Colonic mucosa (tissue), 4 donors: ENCODE measurements at regions not wholly inside any gene's neighbourhood (a gene's known extent, or its start where the extent isn't known, plus 50 kb on each side); places are given as distances from the start of the nearest gene placed in this dataset.
"Not testable (repeated sequence)": the region's sequence is repeated elsewhere in the genome, so short reads cannot be mapped to it uniquely, and the experiment has no call there.

Experiments used
- DNase-seq: peaks from one replicate; pipeline ENCODE4 v3.0.0-alpha.2; 2020
- H3K27ac ChIP-seq: fragments of 200-600 bp; one replicate; pipeline ENCODE4 v1.8.0; 2021
- H3K27me3 ChIP-seq: fragments of 200-600 bp; one replicate; pipeline ENCODE4 v1.8.0; 2021
- H3K36me3 ChIP-seq: fragments of 200-600 bp; one replicate; pipeline ENCODE4 v1.8.0; 2021
- H3K4me1 ChIP-seq: fragments of 200-600 bp; one replicate; pipeline ENCODE4 v1.8.0; 2021; ENCODE audit warnings: mild to moderate bottlenecking
- H3K4me3 ChIP-seq: fragments of 200-600 bp; one replicate; pipeline ENCODE4 v1.8.0; 2021
- H3K9ac ChIP-seq, 2 donors: one replicate each; pipeline ENCODE4 v1.7.0; 2013; ENCODE audit warnings: control low read depth in 2 of 2, low read depth in 2 of 2, low read length in 2 of 2
- H3K9me3 ChIP-seq: fragments of 200-600 bp; one replicate; pipeline ENCODE4 v1.8.0; 2021
- CTCF ChIP-seq: fragments of 200-600 bp; IDR thresholded peaks from one replicate; pipeline ENCODE4 v1.8.0; 2022; ENCODE audit warnings: antibody characterized with exemption, mild to moderate bottlenecking
- intact Hi-C: fragments of 100-400 bp; cut with DNase I; formaldehyde crosslinking; loops from one replicate; pipeline ENCODE4 v1.14.1; 2022
- donor health status: healthy.
- donor health status: DM: no; HTN: no; CAD: no.
- donor health status: DM: no; HTN: no; CAD: no.

- no peaks in the 10 kb centered on the region for H3K9me3 ChIP-seq
- no peak for DNase-seq
- intact Hi-C loops: no loop called here
- no peak overlapping the region for H3K4me3 ChIP-seq
- H3K9ac ChIP-seq: no peak overlapping the region
- no peaks in the 10 kb centered on the region for H3K36me3 ChIP-seq
- no peaks in the 10 kb centered on the region for H3K27me3 ChIP-seq
- H3K27ac ChIP-seq: no peak overlapping the region
- no peak for TF ChIP-seq CTCF
- no peaks in the 10 kb centered on the region for H3K4me1 ChIP-seq
Observed at GRCh38 chr5:75824323-75824722, 107.1 kb upstream of the POC5 start.

GRCh38 chr5:75823811-75824210 is 106.6 kb upstream of the POC5 start:
- Histone ChIP-seq H3K36me3 (no peaks in the 10 kb centered on the region), H3K9me3 (no peaks in the 10 kb centered on the region), H3K4me3 (no peak overlapping the region), H3K9ac (no peak overlapping the region), H3K27ac (no peak overlapping the region), H3K27me3 (no peaks in the 10 kb centered on the region), H3K4me1 (no peaks in the 10 kb centered on the region)
- no peak for DNase-seq
- intact Hi-C loops: no loop called here
- no peak for TF ChIP-seq CTCF

- Histone ChIP-seq H3K36me3 (no peaks in the 10 kb centered on the region), H3K9me3 (no peaks in the 10 kb centered on the region), H3K27me3 (no peaks in the 10 kb centered on the region), H3K4me3 (no peak overlapping the region), H3K4me1 (no peaks in the 10 kb centered on the region), H3K27ac (no peak overlapping the region), H3K9ac (no peak overlapping the region)
- DNase-seq: no peak
- no peak for TF ChIP-seq CTCF
- intact Hi-C loops: no loop called here
Observed at GRCh38 chr5:75818661-75819060, 101.4 kb upstream of the POC5 start.

- H3K27me3 ChIP-seq, H3K9me3 ChIP-seq, H3K4me3 ChIP-seq, intact Hi-C loops, DNase-seq, H3K4me1 ChIP-seq, H3K36me3 ChIP-seq, H3K9ac ChIP-seq, H3K27ac ChIP-seq: not testable (repeated sequence)
Observed at GRCh38 chr5:75799695-75800094, 82.5 kb upstream of the POC5 start.

- H3K36me3 ChIP-seq, H3K4me3 ChIP-seq, H3K27me3 ChIP-seq, H3K27ac ChIP-seq, H3K9ac ChIP-seq, intact Hi-C loops, H3K4me1 ChIP-seq, H3K9me3 ChIP-seq, DNase-seq: not testable (repeated sequence)
Observed at GRCh38 chr5:75769338-75769737, 52.1 kb upstream of the POC5 start.
